Suprapubic skin (tissue), 4 donors: ENCODE measurements at regions not wholly inside any gene's neighbourhood (a gene's known extent, or its start where the extent isn't known, plus 50 kb on each side); places are given as distances from the start of the nearest gene placed in this dataset.
"Not testable (repeated sequence)": the region's sequence is repeated elsewhere in the genome, so short reads cannot be mapped to it uniquely, and the experiment has no call there.

Experiments
- DNase-seq, 2 donors: peaks; one replicate each; pipeline ENCODE4 v3.0.0-alpha.2; 2019; ENCODE audit warnings: low spot score in 2 of 2
- H3K27ac ChIP-seq: fragments of 200-600 bp; sonication (generic); one replicate; pipeline ENCODE4 v1.5.1; 2019
- H3K27me3 ChIP-seq: fragments of 200-600 bp; sonication (generic); one replicate; pipeline ENCODE4 v1.5.1; 2019
- H3K36me3 ChIP-seq: fragments of 200-600 bp; sonication (generic); one replicate; pipeline ENCODE4 v1.5.1; 2019
- H3K4me1 ChIP-seq: fragments of 200-600 bp; sonication (generic); one replicate; pipeline ENCODE4 v1.5.1; 2019
- H3K4me3 ChIP-seq: fragments of 200-600 bp; sonication (generic); one replicate; pipeline ENCODE4 v1.5.1; 2019; ENCODE audit warnings: mild to moderate bottlenecking
- H3K9me3 ChIP-seq: fragments of 200-600 bp; sonication (generic); one replicate; pipeline ENCODE4 v1.5.1; 2019
- EP300 ChIP-seq: sonication (generic); formaldehyde crosslinking; IDR thresholded peaks from one replicate; pipeline ENCODE4 v1.6.1; 2017; ENCODE audit warnings: antibody characterized with exemption
- POLR2A ChIP-seq, 2 donors: fragments of 450-650 bp; IDR thresholded peaks; one replicate each; pipeline ENCODE4 v1.6.1; 2017; ENCODE audit warnings: antibody characterized with exemption in 2 of 2, mild to moderate bottlenecking in 2 of 2, moderate library complexity in 2 of 2
- POLR2AphosphoS5 ChIP-seq, 3 donors: sonication (generic); formaldehyde crosslinking; IDR thresholded peaks; one replicate each; pipeline ENCODE4 v1.6.1; 2017; ENCODE audit warnings: antibody characterized with exemption in 3 of 3
- WGBS: methylation state at CpG from one replicate; pipeline ENCODE4 v1.1.5; 2018; 5-methylcytosine and 5-hydroxymethylcytosine counted together
- TF ChIP-seq, protein P1 (sequence below), 2 donors: fragments of 200-600 bp in 1 of 2; fragments of 450-650 bp in 1 of 2; sonication (generic) in 1 of 2; IDR thresholded peaks; one replicate each; pipeline ENCODE4 v1.5.1; 2016 to 2019; ENCODE audit warnings: antibody characterized with exemption in 2 of 2, mild to moderate bottlenecking in 1 of 2, moderate library complexity in 1 of 2

DNA sequence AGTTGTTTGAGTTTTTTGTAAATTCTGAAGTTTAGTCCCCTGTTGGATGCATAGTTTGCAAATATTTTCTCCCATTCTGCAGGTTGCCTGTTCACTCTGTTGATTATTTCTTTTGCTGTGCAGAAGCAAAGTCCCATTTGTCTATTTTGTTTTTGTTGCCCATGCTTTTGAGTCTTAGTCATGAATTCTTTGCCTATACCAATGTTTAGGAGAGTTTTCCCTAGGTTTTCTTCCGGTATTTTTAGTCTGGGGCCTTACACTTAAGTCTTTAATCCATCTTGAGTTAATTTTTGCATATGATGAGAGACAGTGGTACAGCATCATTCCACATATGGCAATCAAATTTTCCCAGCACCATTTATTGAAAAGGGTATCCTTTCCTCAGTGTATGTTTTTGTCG, 405.8 kb upstream of the RPS6KA3 start:
- H3K36me3 ChIP-seq, result no peaks in the 10 kb centered on the region
- DNase-seq, result no peak
- no peak overlapping the region for H3K4me3 ChIP-seq
- H3K4me1 ChIP-seq, result no peaks in the 10 kb centered on the region
- H3K27ac ChIP-seq, result no peak overlapping the region
- TF ChIP-seq POLR2A (IDR thresholded peaks at IDR 0.05) (no peak), POLR2AphosphoS5 (IDR thresholded peaks at IDR 0.05) (no peak), EP300 (no peak)
- TF ChIP-seq, protein P1, sequence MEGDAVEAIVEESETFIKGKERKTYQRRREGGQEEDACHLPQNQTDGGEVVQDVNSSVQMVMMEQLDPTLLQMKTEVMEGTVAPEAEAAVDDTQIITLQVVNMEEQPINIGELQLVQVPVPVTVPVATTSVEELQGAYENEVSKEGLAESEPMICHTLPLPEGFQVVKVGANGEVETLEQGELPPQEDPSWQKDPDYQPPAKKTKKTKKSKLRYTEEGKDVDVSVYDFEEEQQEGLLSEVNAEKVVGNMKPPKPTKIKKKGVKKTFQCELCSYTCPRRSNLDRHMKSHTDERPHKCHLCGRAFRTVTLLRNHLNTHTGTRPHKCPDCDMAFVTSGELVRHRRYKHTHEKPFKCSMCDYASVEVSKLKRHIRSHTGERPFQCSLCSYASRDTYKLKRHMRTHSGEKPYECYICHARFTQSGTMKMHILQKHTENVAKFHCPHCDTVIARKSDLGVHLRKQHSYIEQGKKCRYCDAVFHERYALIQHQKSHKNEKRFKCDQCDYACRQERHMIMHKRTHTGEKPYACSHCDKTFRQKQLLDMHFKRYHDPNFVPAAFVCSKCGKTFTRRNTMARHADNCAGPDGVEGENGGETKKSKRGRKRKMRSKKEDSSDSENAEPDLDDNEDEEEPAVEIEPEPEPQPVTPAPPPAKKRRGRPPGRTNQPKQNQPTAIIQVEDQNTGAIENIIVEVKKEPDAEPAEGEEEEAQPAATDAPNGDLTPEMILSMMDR (IDR thresholded peaks at IDR 0.05), result no peak
- WGBS, result 54% methylated on average over 2 of the region's 2 CpGs
- no peaks in the 10 kb centered on the region for H3K9me3 ChIP-seq
- no peaks in the 10 kb centered on the region for H3K27me3 ChIP-seq

DNA sequence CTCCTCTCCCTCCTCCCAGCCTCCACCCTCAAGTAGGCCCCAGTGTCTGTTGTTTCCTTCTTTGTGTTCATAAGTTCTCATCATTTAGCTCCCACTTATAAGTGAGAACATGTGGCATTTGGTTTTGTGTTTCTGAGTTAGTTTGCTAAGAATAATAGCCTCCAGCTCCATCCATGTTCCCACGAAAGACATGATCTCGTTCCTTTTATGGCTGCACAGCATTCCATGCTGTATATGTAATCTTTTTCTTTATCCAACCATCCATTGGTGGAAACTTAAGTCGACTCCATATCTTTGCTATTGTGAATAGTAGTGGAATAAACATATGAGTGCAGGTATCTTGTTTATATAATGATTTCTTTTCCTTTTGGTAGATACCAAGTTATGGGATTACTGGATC, 405.0 kb upstream of the RPS6KA3 start:
- not testable (repeated sequence) for H3K4me3 ChIP-seq, DNase-seq, H3K27ac ChIP-seq, H3K27me3 ChIP-seq, H3K36me3 ChIP-seq, H3K4me1 ChIP-seq, H3K9me3 ChIP-seq
- 43% methylated on average over 3 of the region's 3 CpGs for WGBS

DNA sequence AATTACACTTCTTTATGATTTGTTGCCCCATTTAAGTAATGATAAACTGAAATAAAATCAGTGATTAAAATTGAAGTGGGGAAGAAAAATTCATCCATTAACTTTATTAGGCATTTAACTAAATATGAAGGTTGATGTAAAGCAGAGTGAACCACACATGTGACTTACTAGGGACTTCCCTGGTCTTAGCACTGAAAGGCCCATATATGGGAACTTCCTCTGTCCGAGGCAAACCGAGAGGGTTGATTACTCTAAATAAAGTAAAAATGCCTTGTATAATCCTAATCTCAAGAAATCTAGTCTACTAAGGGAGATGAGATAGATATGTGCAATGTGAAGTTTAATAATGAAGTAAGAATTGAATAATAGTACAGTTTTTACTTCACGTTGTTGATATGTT, 403.9 kb upstream of the RPS6KA3 start:
- no peak for DNase-seq
- no peaks in the 10 kb centered on the region for H3K4me1 ChIP-seq
- no peaks in the 10 kb centered on the region for H3K36me3 ChIP-seq
- H3K9me3 ChIP-seq, result no peaks in the 10 kb centered on the region
- 83% methylated on average over 3 of the region's 3 CpGs for WGBS
- no peak for TF ChIP-seq EP300
- TF ChIP-seq, protein P1 (IDR thresholded peaks at IDR 0.05), result no peak
- no peak for TF ChIP-seq POLR2AphosphoS5 (IDR thresholded peaks at IDR 0.05)
- TF ChIP-seq POLR2A (IDR thresholded peaks at IDR 0.05), result no peak
- H3K4me3 ChIP-seq, result no peak overlapping the region
- no peak overlapping the region for H3K27ac ChIP-seq
- no peaks in the 10 kb centered on the region for H3K27me3 ChIP-seq

DNA sequence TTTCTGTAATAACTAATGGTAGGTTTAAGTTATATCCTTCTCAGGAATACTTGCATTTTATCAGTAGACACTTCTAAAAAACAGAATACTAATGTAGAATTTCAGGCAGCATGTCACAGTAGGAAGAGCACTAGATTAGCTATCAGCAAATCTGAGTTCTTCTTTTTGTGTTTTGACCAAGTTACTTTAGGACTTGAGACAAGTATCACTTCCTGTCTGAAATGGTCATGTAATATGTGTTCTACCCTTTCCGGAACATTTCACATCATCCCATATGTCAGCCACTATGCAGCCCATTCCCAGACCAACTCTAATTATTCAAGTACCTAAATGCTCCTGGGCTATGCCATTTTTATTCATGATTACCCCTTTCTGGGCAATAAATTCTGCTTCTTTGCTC, 401.8 kb upstream of the RPS6KA3 start:
- no peak for DNase-seq
- Histone ChIP-seq H3K27me3 (no peaks in the 10 kb centered on the region), H3K4me1 (no peaks in the 10 kb centered on the region), H3K27ac (no peak overlapping the region), H3K36me3 (no peaks in the 10 kb centered on the region), H3K4me3 (no peak overlapping the region), H3K9me3 (no peaks in the 10 kb centered on the region)
- WGBS, result 90% methylated on average over 1 of the region's 1 CpG
- TF ChIP-seq POLR2A (IDR thresholded peaks at IDR 0.05), result no peak
- TF ChIP-seq, protein P1 (IDR thresholded peaks at IDR 0.05), result no peak
- no peak for TF ChIP-seq POLR2AphosphoS5 (IDR thresholded peaks at IDR 0.05)
- TF ChIP-seq EP300, result no peak

DNA sequence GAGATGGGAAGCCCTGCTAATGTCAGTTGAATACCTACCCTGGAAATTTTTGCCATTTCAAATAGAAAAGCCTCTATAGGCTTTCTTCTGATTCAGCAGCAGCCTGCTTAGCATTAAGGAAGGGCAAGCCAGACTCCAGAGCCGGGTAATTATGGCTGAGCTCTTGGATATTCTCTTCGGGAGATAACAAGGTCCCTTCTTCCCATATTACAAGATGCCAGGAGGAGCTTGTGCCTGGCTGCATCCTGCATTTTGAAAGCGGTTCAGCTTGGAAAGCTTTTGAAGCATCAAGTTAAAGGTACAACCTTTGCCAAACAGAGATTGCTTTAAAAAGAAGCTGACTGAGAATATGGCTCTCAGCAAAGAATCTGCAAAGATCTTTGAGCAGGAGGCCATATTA, 399.6 kb upstream of the RPS6KA3 start:
- 38% methylated on average over 3 of the region's 3 CpGs for WGBS
- Histone ChIP-seq H3K9me3 (no peaks in the 10 kb centered on the region), H3K36me3 (no peaks in the 10 kb centered on the region), H3K4me3 (no peak overlapping the region), H3K27me3 (no peaks in the 10 kb centered on the region), H3K4me1 (no peaks in the 10 kb centered on the region), H3K27ac (no peak overlapping the region)
- TF ChIP-seq EP300 (no peak), POLR2AphosphoS5 (IDR thresholded peaks at IDR 0.05) (no peak), POLR2A (IDR thresholded peaks at IDR 0.05) (no peak)
- TF ChIP-seq, protein P1 (IDR thresholded peaks at IDR 0.05), result no peak
- no peak for DNase-seq

DNA sequence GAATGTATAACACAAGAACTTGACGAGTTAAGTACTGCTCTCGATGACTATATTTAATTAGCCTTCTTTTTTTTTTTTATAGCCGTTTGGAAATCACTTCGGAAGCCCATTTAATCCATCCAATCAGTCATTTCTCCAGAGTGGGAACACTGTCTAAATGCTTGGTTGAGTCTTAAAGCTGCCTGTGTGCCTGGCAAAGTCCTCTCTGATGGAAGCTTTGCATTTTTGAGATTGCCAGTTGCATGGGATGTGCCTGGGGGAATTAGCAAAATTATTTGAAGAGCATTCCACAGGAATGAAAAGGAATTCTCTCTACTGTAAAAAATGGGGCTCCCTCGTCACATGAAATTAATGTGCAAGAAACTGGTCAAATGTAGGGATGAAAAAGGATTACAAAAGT, 398.8 kb upstream of the RPS6KA3 start:
- no peaks in the 10 kb centered on the region for H3K27me3 ChIP-seq
- DNase-seq, result no peak
- H3K4me3 ChIP-seq, result no peak overlapping the region
- WGBS, result 44% methylated on average over 5 of the region's 5 CpGs
- no peaks in the 10 kb centered on the region for H3K4me1 ChIP-seq
- H3K9me3 ChIP-seq, result no peaks in the 10 kb centered on the region
- H3K27ac ChIP-seq, result no peak overlapping the region
- TF ChIP-seq EP300, result no peak
- TF ChIP-seq, protein P1 (IDR thresholded peaks at IDR 0.05), result no peak
- H3K36me3 ChIP-seq, result no peaks in the 10 kb centered on the region
